ENCODE measurements at regions not wholly inside any gene's neighbourhood (a gene's known extent, or its start where the extent isn't known, plus 50 kb on each side); places are given as distances from the start of the nearest gene placed in this dataset.

DNA sequence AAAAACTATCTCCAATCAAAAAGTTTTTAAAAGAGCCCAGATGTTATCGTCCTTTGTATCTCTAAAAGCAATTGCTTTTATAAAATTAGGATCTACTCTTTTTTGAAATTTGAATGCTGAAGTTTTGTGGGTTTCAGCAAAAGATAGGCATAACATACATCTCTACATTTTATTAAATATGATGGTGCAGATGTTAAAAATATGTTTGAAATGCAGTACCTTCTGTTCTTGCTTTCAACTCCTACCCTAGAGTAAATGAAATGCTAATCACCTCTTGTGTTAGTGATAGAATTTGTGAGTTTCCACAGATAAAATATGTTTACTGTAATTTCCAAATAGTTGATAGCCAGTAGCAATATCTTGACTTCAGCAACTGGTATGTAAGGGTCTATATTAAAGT is 95.7 kb upstream of the VPREB1 start:
- no peak for DNase-seq (ENCODE audit: low read depth)

DNA sequence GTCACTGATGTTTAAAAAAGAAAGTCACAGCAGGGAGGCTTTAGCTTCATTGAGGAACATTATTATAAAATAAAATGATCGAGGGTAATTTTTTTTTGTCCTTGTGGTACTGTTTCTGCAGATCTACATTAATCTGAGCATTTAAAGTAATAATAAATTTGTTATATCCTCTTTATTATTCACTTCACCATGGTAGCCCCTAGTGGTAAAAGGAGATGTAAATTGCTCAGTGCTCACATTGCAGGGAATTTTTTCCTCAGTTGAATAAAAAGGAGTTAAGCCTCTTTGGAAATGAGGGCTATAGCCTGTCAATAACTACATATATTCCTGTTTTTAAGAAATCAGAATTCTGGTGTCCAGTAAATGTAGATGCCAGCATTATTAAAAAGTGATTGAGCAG is 99.7 kb upstream of the VPREB1 start:
- no peak for DNase-seq (ENCODE audit: low read depth)

DNA sequence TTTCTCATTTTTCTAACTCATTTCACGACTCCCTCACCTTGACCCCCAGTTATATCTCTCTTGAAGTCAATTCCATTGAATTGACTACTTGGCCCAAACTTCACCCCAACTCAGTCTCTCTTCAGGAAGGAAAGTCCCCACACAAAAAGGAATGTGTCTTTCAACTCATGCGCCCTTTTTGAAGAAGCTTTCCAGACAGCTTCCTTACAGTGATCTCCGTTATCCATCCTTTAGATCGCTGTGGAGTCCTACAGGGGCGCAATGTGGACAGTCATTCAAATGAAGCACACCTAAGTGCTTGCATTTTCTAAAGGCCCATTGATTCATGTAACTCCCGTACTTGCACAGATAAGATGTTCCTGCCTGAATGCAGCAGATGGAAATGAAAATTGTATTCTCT is 101.1 kb upstream of the VPREB1 start:
- no peak for DNase-seq (ENCODE audit: low read depth)

DNA sequence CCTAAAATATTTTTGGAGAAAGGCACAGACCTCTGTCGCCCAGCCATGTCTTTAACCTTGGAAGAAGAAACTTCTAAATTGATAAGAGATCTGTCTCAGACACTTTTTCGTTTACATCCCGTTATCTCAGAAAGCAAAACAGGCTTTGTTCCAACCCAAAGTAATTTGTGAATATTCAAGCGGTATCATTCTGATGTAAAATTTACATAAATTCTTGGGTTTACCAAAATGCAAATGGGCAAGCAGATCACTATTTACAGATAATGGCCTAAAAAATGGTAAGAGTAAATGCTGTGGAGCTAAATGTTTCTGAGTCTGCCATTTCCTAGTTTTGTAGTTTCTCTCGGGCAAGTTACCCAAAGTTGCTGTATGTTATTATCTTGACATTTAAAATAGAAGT is 101.9 kb upstream of the VPREB1 start:
- DNase-seq (ENCODE audit: low read depth) = no peak

DNA sequence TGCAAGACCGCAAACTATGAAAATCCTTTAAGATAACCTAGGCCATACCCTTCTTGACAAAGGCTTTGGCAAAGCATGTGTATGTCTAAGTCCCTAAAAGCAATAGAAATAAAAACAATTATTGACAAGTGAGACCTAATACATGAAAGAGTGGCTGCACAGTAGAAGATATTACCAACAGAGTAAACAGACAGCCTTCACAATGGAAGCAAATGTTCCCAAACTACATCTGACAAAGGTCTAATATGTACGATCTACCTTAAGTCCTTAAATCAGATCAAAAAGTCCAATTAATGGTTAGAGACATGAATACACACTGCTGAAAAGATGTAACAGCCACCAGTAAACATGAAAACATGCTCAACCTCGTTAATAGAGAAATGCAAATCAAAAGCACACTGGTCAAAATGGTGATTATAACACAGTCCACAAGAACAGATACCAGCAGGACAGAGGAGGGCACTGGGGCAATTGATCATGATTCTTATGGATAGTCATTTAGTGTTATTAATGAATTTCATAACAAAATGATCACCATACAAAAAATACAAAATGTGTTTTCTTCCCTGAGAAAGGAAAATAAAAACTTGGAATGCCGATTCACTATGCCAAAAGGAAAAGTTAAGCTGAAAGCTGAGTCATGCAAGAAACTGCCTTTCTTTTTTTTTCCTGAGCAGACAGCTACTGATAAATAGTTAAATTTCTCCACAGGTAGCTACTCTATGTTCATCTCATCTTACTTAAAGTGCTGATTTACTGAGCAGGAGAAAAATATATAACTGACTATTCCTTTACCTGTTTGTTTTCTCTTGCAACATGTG is 102.6 kb upstream of the VPREB1 start:
- no peak for DNase-seq (ENCODE audit: low read depth)

DNA sequence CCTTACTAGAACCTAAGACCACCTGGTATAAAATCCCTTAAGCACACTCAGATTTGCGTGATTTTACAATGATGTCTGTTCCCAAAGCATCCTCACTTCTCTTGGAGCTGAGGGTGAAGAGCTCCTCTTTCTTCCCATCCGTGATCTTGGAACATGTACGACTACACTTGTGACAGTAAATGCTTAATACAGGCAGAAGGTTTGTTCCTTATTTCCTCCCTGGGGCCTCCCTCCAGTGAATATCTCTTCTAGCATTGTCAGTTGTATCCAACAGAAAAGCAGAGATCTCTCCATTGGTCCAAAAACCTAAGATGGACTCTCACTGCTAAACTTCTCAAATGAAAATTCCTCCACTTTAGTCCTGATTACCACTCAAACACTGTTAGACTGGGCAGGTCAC is 103.6 kb upstream of the VPREB1 start:
- DNase-seq (ENCODE audit: low read depth) = no peak

DNA sequence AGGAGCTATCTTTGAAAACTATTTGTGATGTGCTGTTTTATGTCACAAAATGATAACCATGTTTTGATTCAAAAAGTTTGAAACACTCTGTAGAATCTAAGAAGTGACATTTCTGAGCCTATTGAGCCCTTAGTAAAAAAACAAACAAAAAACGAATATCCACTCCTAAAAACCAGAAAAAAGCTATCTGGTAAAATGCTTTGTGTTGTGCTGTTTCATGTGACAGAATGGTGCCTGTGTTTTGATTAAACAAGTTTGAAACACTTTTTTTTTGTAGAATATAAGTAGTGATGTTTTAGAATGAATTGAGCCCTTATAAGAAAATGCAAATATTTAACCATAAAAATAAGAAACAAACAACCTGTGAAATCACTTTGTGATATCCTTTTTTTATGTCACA is 105.2 kb upstream of the VPREB1 start:
- no peak for DNase-seq (ENCODE audit: low read depth)

DNA sequence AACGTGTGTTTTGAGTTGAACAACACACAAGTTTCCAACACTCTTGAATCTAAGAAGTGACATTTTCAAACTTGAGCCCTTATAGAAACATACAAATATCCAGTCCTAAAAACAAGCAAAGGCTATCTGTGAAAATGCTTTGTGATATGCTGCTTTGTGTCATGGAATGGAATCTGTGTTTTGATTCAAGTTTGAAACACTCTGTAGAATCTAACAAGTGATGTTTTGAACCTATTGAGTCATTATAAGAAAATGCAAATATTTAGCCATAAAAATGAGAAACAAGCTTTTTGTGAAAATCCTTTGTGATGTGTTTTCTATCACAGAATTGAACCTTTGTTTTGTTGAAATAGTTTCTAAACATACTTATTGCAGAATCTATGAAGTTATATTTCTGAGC is 105.7 kb upstream of the VPREB1 start:
- no peak for DNase-seq (ENCODE audit: low read depth)

DNA sequence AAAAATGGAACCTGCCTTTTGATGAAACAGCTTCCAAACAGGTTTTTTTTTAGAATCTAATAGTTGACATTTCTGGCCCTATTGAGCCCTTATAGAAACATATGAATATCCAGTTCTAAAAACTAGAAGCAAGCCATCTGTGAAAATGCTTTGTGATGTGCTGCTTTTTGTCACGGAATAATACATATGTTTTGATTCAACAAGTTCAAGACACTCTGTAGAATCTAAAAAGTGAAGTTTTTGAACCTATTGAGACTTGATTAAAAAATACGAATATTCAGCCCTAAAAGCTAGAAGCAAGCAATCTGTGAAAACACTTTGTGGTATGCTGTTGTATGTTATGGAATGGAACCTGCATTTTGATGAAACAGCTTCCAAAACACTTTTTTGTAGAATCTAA is 106.7 kb upstream of the VPREB1 start:
- no peak for DNase-seq (ENCODE audit: low read depth)

DNA sequence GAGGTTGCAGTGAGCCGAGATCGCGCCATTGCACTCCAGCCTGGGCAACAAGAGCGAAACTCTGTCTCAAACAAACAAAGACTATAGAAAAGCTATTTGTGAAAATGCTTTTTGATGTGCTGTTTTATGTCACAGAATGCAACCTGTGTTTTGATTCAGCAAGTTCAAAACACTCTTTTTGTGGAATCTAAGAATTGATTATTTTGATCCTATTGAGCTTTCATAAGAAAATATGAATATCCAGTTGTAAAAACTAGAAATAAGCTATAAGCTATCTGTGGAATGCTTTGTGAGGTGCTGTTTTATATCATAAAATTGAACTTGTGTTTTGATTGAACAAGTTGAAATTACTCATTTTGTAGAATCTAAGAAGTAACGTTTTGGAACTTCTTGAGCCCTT is 110.7 kb upstream of the VPREB1 start:
- no peak for DNase-seq (ENCODE audit: low read depth)

DNA sequence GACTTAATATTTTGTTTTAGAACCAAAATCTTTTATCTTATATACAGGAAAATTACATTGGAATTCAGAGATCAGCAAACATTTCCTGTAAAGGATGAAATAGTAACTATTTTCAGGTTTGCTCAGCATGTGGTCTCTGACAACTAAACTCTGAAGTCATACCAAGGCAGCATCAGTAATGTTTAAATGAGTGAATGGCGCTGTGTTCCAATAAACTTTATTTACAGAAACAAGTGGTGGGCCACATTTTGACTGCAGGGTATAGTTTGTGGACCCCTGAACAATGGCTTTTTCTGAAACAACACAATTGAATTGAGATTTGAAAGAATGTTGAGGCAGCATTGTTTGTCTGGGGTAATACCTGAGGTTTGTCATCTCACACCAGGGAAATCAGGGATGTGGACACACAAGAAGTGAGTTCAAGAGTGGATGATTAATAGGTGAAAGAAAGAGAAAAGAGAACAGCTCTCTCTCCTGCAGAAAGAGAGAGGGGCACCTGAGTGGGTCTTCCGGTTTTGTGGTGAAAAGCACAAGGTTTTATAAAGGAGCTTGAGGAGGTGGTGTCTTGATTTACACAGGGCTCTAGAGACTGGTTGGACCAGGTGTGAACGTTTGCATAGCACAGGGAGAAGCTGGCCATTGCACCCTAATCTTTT is 113.5 kb upstream of the VPREB1 start:
- DNase-seq (ENCODE audit: low read depth) = no peak

DNA sequence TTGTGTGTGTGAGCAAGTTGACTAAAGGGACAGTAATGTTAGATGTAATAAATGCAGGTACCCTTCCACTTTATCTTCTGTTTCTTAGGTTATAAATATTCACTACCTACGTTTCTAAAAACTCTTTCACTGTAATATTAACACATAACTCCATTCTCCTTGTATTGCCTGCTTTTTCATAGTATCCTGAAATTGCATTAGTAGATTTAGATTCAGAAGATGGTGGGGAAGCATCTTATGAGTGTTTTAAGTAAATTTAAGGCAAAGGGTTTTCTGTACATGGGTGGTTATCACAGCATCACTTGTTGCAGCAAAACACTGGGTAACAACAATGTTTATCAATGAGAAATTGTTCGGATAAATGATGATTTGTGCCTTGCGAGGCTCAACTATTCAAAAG is 115.2 kb upstream of the VPREB1 start:
- no peak for DNase-seq (ENCODE audit: low read depth)

DNA sequence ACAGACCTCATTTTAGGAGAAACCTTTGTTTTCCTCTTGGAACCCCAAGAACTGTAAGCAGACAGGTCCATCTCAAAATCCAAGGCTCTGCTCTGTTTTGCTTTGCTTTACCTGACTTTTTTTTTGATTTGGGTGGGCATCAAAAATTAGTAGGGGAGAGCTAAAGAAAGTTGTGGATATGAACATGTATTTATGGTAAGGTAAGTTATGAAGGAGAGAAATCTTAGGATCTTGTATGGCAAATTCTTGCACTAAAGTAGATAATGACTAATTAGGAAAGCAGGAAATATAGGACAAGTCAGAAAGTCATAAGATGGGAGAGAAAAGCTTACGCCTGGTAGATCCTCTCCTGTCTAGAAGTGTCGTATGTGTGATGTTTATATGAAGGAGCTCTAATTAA is 116.1 kb upstream of the VPREB1 start:
- no peak for DNase-seq (ENCODE audit: low read depth)

DNA sequence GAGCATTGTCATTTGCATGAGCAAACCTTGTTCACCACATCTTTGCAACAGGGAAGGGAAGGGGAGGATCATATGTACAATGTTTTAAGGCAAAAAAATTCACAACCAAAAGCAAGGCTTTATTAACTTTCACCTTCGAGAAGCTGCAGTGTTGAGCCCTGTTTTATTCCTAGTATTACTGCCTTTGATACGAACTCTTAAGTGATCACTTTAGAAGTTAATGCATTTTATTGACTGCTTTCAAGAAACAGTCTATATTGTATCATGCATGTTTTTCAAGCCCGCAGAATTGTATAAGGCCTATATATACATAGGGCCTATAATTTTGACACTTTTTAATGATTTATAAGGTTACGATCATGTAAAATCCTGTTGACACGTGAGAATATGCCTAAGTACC is 117.5 kb upstream of the VPREB1 start:
- DNase-seq (ENCODE audit: low read depth) = no peak

DNA sequence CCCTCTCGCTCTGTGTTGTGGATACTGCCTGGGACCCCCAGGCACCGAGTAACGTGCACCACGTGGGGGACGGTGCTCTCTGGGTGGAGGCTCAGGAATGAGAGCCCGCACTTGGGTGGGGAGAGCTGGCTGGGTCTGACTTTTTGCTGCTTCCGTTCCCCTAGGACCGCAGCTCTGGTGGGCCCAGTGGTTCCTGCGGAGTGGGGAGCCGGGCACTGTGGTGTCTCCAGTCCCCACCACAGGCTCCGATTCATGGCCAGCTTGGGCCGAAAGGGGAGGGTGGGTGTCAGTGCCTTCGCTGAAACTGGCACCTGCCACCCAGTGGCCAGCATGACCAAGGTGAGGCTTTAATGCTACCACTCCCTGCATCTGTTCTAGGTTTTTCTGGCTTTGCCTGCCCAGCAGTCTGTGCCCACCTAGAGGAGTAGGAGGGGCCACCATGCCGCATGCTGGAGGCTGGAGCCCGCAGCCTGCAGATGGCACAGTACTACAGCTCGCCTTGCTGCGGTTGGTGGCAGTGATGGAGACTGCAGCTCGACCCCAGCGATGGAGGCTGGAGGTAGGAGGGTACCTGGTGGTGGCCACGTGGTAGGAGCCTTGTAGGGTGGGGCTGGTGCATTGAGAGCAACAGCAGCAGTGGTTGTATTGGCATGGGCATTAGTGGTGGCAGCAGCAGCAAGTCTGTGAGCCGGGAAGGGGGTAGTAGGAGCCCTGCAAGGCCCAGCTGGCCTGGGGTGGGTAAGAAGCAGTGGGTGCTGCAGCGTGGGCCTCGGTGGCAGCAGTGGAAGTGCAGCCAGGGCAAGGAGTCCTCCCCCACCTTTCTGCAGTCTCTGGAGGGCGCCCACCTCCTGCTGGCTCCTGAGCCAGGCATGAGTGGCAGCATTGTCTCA is 118.8 kb upstream of the VPREB1 start:
- DNase-seq (ENCODE audit: low read depth) = no peak

DNA sequence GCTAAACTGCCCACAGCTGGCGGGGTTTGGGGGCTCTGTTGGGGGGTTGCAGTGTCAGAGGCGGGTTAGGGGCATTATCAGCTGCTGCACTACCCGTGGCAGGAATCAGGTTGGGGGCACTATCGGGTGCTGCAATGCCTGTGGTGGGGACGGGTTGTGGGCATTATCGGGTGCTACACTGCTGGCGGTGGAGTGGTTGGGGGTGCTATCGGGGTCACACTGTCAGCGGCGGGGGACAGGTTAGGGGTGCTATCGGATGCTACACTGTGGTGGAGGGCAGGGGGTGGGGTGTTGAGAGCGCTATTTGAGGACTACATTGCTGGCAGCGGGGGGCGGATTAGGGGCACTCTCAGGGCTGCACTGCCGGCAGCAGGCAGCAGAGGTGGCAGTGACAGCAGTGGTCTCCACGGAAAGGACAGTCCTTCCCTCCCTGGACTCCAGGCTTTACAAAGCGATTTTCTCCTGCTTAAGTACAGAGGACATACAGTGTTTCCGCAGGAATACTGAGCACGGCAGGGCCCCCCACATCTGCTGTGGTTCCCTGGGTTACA is 119.5 kb upstream of the VPREB1 start:
- DNase-seq (ENCODE audit: low read depth) = no peak

DNA sequence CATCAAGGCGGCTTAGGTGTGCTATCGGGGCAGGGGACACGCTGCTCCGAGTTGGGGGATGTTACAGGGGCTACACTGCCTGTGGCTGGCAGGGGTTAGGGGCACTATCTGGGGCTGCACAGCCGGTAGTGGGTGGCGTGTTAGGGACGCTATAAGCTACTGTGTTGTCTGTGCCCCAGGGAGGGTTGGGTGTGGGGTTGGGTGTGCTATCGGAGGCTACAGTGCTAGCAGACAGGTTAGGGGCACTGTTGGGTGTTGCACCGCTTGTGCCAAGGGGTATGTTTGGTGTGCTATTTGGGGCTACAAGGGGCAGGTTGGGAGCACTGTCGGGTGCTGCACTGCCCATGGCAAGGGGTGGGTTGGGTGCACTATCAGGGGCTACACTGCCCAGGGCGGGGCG is 120.2 kb upstream of the VPREB1 start:
- DNase-seq (ENCODE audit: low read depth) = no peak

DNA sequence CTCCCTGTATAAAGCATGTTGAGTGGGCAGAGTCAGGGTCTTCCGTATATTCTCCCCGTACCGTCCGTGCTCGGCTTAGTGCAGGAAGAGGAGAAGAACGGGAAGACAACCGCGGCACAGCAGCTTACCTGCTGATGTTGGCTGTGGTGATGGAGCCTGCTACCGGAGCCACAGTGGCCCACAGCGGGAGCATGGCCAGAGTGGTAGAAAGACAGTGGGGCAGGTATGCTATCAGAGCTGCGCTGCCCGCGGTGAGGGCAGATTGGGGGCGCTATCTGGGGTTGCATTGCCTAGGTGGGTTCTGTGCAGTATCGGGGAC is 120.7 kb upstream of the VPREB1 start:
- DNase-seq (ENCODE audit: low read depth) = no peak

DNA sequence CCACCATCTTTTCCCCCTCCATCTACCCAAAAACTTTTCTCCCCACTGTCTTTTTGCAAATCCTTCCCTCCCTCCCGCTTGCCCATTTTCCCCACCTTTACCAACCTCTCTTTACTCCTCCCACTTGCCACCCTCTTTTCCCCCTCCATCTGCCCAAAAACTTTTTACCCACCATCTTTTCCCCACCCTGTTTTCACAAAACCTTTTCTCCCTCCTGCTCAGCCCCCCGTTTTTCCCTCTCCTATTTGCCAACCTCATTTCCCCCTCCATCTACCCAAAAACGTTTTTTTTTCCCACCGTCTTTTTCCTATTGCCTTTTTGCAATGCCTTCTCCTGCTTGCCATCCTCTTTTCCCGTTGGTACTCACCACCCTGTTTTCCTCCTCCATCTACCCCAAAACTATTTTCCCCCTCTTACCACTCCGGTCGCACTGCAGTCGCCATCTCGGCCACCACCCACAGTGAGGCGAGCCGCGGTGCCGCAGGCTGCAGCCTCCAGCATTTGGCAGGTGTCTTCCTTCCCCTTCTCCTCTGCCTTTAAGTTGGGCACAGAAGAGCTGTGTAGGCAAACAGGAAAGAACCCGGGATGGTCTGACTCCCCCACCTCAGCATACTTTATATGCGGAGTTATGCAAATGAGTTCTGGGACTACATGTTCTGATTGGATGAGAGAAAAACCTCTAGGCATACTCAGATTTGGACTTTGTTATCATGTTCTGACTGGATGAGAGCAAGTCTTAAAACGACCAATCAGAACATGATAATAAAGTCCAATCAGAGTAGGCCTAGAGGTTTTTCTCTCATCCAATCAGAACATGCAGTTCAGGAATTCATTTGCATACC is 121.2 kb upstream of the VPREB1 start:
- DNase-seq (ENCODE audit: low read depth) = no peak

DNA sequence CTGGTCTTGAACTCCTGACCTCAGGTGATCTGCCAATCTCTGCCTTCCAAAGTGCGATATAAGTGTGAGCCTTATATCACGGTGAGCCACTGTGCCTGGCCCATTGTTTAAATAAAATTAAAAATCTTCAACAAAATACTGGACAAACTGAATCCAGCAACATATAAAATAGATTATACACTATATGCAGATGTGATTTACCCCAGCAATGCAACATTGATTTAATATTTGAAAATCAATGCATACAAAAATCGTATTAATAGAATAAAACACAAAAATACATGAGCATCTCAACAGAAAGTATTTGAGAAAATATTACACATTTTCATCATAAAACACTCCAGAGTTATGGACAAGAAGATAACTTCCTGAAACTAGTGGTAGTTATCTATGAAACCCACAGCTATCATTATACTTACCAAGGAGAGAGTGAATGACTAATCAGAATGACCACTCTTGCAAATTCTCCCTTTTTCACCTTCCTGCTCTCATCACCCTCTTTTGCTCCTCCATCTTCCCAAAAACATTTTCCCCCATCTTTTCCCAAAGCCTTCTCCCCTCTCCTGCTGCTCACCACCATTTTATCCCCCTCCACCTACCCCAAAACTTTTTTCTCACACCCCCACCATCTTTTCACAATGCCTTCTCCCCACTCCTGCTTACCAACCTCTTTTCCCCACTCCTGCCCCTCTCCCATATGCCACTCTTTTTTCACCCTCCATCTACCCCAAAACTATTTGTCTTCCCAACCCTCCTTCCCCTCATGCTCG is 122.1 kb upstream of the VPREB1 start:
- no peak for DNase-seq (ENCODE audit: low read depth)

DNA sequence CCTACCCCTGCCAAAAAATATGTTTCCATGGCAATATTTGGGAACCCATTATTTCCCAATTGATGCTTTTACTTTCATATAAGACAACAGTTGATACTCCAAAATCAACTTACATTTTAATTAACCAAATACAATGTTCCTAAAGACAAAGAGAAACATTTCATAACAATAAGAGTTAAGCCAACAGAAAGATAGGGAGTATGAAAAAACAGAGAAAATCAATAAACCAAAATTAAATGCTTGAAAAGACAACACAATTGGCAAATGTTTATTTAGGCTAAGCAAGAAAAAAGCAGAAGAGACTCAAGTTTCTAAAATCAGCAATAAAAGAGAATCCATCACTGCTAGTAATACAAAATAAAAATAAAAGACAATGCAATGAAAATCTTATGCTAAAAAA is 123.1 kb upstream of the VPREB1 start:
- no peak for DNase-seq (ENCODE audit: low read depth)

All from Daoy (cell line).